Activated T-cell treated with anti-CD3 and anti-CD28 coated beads for 1 hour (primary cell): ENCODE measurements at regions not wholly inside any gene's neighbourhood (a gene's known extent, or its start where the extent isn't known, plus 50 kb on each side); places are given as distances from the start of the nearest gene placed in this dataset.

ENCODE experiments used
- DNase-seq: peaks from one replicate; pipeline ENCODE4 v3.0.0-alpha.2; 2020; ENCODE audit warnings: low read depth

DNA sequence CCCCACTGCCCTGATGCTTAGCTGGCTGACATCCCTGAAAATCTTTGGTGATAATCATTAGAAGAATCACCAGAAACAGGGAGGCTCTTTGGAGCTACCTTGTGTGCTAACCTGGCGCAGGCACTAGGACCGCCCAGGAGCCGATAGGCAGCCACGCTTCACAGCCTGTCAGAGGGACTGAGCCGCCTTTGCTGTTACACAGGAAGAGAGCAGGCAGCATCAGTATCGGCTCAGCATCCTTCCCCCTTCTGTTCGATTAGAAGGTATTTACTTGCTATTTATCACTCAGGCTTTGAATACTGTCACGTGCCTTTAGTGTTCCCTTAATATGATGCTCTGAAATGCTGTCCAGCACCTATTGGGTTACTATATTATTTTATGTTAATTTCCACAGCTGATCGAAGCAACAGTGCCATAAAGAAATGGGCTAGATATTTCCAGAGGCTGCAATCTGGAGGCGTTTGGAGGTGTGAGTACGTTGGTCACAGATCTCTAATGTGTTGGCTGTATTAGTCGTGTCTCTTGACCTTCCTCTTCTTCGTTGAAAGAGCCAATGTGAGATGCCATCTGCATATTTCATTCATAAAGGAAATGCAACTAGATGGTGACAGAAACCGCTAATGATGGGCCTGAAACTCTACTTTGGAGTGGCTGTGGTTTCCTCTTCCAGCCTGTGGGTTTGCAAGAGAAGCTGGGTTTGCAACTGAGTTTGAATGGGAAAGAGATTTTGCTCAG, 110.4 kb upstream of the RAB27B start:
- DNase-seq = peak; percentile 16

DNA sequence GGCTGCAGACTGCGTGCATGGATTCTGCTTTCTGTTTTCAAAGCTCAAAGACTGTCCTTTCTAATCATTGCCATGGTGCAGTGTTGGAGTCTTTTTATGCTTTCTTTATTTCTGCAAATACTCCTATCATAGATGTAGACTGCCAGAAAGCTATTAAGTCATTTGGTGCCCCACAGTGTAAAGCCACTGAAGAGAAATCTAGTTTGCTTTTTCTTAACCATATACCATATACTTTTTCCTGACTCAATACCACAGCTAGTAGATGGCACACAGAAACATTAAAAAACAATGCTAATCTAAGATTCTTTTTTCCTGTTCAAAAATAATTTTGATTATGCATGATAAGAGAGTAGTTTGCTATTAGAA, 109.9 kb upstream of the RAB27B start:
- no peak for DNase-seq

DNA sequence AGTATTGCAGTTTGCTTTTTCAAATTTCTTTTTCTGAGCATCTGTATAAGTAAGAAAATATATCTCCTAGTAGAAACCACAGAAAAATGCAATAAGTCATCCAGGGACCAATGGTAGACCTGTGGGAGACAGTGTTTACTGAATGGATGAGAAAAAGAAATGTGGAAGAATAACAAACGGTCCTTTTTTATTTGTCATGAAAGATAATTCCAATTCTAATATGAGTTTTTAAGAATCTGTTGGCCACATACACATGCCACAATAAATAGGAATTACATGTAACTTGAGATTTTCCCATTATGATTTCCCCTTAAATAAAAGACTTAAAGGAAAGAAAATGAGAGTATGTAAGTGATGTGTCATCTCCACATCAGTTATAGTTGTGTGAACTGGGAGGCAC, 107.7 kb upstream of the RAB27B start:
- no peak for DNase-seq

DNA sequence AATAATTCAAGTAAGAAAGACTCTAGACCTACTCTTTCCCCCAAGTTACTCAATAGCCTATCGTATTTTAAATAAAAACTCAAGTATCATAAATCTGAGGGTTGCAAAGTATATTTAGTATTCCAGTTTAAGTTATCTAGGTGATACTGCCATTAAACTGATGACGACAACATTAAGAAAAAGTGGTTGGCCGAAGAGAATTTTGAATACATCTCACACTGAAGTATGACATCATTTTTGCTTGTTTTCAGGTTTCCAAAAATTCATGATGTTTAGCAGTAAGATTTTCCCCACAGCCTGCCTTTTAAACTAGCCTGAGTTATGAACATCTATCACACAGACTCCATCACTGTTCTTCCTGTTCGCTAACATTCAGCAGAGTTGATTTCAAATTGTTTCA, 102.1 kb upstream of the RAB27B start:
- DNase-seq = no peak

DNA sequence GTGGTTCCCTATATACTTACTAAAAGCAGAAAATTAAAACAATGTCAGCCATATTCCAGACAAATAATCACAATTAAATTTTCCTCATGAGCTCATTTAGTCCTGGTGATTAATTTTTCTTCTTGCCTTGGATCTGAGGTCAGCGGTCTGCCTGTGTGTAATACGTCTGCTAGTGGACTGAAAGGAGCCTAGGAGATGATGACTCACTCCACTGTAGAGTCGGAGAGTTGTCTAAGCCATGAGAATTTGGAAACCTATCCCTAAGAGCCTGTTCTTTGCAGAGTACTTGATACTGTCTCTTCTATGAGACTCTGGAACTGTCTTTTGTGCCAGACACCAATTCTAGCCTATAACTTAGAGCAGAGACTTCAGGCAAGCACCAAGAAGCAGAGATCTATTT, 94.2 kb upstream of the RAB27B start:
- DNase-seq = no peak

DNA sequence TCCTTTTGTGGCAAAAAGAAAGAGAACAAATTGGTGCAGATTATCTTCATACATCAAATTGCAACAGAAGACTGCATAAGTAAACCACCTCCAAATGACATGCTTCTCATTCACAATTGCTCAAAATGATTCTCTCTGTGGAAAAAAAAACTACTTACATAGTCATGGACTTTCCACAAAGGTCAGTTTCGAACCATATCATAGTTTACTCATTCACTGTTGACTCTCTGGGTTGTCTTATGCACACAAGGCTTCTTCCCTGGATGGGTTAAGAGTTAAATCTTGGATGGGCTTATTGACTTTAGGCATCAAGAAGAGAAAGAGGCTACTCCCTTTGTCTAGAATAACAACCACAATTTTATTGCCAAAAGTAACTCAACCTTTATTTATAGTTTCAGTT, 91.3 kb upstream of the RAB27B start:
- DNase-seq = no peak

DNA sequence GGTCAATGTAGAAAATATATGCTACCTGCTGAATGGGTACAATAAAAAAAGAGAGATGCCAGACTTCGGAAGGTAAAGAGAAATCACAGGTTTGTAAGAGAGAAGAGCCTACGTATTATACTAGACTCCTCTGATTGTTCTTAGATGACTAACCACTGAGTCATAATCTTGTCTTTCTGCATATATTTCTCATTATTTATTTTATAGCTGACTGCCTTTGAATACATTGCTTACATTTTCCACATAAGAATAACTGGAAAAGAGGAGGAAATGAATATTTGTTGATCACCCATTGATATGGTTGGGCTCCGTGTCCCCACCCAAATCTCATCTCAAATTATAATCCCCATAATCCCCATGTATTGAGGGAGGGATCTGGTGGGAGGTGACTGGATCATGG, 90.3 kb upstream of the RAB27B start:
- DNase-seq = no peak

DNA sequence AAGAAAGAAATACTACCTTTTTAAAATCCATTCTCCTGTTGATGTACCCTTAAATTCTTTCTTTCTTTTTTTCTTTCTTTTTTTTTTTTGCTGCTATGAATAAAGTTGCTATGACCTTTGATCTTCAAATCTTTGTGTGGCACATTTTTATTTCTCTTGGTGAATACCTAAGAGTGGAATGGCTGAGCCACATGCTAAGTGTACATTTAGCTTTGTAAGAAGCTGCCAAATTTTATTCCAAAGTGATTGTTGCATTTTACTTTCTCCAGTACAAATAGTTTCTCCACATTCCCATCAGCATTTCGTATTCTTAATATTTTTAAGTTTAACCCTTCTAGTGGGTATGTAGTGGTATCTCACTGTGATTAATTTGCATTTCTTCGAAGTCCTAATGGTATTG, 88.8 kb upstream of the RAB27B start:
- no peak for DNase-seq

DNA sequence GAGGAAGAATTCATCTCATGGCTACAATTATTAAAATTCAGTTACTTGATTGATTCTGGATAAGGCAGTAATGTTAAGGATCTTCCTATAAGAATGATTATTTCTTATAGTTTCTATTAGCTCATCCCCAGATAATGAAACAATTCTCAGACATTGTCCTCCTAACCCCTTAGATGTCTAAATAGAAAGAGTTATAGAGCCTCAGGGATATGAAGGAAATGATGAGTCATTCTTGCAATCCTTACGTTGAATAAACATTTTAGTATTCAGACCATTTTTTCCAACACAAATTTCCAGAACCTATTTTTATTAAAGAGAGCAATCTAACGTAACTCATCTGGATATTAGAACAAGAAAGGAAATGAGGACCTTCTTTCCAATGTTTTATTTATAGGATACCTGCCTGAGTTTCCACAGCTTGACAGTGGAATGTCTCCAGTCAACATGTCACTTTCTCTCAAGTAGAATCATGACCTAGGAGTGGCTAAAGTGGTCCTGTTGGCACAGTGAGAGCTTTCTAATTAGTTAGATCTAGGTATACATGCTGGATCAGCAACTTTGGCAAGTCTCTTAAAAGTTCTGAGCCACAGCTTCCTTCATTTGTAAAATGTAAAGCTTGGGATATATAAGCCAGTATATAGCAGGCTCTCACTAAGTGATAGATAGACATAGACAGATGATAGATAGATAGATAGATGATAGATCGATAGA, 88.0 kb upstream of the RAB27B start:
- DNase-seq = no peak

DNA sequence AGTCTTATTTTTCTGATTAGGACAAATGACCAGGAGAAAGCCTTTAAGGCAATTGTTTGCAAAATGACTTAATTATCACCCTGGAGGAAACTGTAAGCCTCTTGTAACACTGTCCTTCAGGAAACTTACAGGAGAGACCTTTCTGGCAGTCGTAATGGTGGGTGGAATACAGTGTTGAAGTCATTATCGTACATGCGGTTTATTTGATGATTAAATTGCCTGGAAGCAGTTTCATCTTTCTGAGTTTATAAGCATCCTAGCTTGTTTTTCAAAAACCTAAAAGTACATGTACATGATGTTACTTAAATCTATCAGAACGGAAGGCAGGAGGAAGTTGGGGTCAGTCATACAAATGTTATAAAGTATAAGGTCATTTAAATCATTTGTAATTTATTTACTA, 86.2 kb upstream of the RAB27B start:
- DNase-seq = no peak

DNA sequence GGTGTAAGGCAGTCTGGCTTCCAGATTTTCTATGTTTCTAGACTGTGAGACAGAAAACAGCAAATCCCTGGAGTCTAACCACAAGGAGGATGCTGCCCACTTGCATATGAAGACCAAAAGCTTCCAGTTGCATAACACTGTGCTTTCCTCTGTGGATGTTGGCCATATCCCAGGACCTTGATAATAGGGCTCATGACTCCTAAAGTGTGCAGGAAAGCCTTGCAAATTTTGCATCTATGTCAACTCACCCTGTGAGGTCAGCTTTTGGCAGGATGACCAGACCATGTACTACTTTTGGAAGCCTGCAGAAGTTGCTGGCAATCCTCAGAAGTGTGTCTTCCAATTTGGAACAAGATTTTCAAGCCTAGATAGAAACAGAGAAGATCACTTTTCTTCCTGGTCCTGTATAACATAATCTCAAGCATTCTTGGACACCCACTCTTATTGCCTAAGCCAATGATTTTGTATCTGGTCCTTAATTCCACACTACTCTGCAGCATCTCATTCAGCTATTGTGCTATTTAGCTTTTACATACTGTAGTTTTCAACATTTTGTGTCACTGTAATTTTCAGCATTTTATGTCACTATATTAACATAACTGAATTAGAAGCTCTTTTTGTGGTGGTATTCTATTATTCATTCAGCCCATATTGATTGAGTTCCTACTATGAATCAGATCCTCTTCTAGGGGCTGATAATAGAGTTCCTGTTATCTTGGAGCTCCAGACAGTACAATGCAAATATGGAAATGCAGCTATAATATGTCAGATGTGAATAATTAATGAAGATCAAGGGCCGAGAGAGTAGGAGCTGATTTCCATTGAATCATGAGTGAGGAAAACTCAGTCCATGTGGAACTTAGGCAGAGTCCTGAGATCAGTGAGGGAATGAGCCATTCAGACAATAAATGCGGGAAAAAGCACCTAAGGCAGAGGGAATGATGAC, 85.3 kb upstream of the RAB27B start:
- no peak for DNase-seq

DNA sequence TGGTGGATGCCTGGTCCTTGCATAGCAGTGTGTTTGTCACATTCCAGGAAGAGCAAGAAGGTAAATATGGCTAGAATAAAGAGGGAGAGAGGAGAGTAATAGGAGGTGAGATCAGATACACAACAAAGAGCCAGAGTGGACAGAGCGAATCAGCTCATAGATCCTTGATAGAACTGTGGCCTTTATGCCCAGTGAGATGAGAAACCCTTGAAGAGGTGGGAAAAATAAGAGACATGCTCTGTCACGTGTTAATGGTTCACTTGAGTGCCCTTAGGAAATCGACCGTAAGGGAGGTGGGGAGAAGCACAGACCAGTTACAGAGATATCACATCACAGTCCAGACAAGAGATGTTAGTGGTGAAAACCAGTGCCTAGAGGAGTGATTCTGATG, 84.7 kb upstream of the RAB27B start:
- DNase-seq = no peak

DNA sequence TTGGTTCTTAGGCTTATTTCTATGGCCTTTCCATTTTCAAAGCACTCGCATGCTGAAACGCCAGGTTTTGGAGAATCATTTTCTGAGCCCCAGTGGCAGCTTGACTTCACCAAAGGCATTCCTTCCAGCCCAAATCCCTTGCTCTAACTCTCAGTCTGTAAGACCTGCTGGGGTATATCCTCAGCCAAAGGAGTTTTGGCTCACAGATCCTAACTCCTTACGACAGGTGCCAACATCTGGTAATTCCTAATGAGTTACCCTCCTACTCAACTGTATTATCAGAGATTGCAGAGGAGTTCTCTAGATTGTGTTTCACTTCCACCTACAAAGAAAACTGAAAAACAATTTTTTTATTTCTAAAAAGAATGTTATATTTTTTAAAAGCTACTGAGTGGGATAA, 79.0 kb upstream of the RAB27B start:
- no peak for DNase-seq

DNA sequence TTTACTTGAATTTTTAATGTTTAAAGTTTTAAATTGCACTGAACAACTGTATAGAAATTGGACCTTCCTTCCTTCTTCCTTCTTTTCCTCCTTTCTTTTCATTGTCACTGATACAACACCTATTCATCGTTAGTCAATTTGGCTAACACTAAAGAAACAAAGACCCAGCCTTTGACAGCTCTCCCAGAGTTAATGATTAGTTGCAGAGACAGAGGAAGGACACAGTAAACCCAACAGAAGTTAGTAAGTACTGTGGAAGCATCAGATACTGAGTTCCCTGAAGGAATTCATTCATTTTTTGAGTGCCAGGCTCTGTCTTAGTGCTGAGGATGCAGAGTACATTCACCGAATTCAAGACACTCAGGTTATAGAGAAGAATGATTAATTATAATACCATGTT, 77.9 kb upstream of the RAB27B start:
- DNase-seq = no peak

DNA sequence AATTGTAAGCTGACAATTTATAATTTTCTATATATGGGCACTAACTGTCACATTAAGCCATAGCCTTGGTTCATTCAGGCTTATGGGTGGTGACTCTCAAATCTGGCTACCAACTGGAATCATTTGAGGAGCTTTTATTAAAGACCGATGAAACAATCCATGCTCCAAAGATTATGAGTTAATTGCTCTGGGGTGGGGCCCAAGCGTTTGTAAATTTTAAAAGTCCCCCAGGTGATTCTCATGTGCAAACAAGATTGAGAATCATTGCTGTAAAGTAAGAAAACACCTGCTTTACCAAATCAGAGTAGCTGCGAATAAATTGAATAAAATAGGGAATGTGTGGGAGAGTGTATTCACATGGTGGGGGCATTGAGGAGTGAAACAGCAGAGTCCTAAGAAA, 76.1 kb upstream of the RAB27B start:
- no peak for DNase-seq

DNA sequence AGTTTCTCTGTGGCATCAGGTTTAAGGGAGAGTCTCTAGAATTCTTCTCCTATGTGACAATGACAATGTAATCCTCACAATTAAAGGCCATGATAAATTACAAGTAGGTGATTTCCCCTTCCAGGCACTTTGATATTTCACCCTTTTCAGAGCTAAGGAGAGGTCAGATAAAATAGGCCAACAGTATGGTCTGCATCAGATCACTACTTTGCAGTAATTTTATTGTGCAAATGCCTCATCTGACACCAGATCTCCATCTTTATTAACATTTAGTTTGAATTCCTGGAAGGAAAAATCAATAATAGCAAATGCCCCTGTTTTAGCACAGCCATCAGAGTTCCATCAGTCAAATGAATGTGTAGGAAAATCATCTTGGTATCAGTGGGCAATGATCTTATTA, 72.8 kb upstream of the RAB27B start:
- DNase-seq = no peak

DNA sequence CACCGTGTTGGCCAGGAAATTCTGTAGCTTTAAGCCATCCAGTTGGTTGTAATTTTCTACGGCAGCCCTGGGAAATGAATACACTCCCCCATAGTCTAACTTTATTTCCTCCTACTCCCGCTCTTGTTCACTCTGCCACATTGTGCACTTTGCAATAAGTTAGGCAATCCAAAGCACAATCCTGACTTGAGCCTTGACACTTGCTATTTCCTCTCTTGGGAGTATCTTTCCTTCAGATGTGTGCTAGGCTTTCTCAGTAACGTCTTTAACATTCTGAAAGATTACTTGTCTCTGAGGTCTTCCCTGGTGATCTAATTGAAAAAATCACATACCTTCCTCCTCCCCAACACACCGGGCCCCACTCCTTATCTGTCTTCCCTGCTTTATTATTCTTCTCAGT, 65.9 kb upstream of the RAB27B start:
- no peak for DNase-seq

DNA sequence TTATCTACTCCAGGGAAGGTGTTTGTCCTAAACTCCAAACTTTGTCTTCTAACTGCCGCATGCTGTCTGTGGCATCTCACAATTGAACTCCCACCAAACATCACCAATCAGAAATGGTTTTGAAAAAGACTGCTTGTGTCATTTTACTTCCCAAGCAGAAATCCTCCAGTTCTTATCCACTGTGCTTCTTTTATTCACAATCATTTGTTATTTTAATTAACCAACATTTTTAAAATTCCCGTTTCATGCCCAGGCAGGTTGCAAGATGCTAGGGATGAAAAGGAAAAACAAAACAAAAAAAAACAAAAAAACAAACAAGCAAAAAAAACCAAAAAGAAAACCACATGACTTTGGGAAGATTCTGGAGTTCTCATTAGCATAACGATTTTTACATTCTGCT, 63.5 kb upstream of the RAB27B start:
- no peak for DNase-seq

DNA sequence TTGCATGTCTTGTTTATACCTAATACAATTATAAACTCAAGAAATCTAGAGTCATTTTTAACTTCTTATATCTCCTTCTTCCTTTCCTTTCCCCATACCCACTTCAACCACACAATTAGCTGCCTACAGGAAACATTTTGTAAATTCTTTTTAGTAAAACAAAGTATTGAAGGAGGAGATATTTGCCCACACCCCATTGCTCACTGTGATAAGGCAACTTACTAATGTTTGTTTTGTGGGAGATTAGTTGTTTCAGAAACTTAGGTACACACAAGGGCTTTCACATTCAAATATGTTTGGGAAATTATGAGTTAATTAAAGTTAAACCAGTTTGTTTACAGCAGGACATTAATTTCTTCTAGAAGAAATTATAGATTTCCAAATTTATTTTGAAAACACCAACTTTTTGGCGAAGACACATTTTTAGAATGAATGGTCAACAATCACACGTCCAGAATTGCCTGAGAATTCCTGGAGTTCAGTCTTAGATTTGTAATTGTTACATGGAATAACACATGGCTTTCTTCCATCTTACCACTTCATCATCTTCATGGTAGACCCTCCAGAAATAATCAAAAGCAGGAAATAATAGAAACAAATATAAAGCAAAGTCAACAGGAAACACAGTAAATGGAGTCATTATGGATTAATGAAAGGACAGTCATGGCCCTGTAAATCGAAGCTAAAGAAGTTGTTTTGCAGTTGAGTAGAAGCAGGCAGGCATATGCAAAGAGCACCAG, 62.5 kb upstream of the RAB27B start:
- DNase-seq = no peak

DNA sequence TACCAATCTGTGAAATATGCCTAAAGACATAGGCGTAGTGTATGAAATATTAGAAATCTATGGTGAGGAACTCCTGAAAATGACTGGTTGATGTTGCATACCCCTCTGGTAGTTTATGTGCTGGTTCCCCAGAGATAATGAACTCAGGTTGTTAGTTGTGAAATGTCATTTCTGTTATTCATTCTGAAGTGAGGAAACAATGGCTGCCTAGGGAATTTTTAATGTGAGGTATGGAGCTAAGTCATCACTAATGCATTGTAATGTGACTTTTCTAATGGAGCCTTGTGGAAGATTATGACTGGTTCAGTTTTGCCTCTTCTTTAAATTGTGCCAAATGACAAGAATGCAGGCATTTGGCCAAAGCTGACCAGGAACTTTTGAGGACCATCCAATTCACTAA, 61.6 kb upstream of the RAB27B start:
- no peak for DNase-seq

DNA sequence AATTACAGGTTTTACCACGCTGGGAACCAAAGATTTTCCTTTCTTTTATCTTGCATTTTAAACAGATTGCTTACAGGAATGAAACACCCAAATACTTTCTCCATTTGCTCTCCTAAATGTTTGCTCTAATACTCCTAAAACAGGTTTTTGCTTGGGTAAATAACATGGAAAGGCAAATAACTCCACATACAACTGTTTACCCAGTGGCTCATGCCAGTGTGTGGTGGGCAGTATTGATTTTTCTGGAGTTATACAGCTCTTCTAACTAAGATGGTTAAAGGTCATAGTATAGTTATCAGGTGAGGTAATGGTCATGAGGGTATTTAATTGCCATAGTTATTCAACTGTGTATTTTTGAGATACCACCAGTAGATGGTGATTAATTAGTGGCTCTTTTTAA, 61.2 kb upstream of the RAB27B start:
- DNase-seq = no peak
